HCT116 (cell line): ENCODE measurements at regions not wholly inside any gene's neighbourhood (a gene's known extent, or its start where the extent isn't known, plus 50 kb on each side); places are given as distances from the start of the nearest gene placed in this dataset.

Experiments used
- ATAC-seq: fragments of 200-7000 bp; cut with Tn5 transposase; 2 replicates; pipeline ENCODE4 v1.9.1; 2020; ENCODE audit warnings: mild to moderate bottlenecking, moderate library complexity
- BruUV-seq: library from RNA; stranded (reverse); fragments of 400-500 nt; replicated peaks from 2 replicates; lab custom pipeline; 2021; lab: Mats Ljungman, UMichigan
- CTCF ChIA-PET: fragments of 300-600 bp; sonication (Branson Sonifier 250); formaldehyde crosslinking; loops from one replicate; lab custom pipeline; 2021; ENCODE audit warnings: antibody characterized with exemption; lab: Charles Lee
- POLR2A ChIA-PET: fragments of 300-600, 350-600 bp; sonication (Branson Sonifier 250); formaldehyde crosslinking; loops from one replicate; lab custom pipeline; 2021; ENCODE audit warnings: antibody characterized with exemption; lab: Charles Lee
- RAD21 ChIA-PET, 2 experiments: fragments of 300-600 bp; sonication (Branson Sonifier 250); formaldehyde crosslinking; loops; one replicate each; lab custom pipeline; 2023; ENCODE audit warnings: low total read pairs in 2 of 2; ENCODE audit not compliant: uncharacterized antibody in 2 of 2, unreplicated experiment in 2 of 2, low non-redundant PET in 1 of 2; lab: Charles Lee
- DNase-seq: peaks from one replicate; pipeline ENCODE4 v3.0.0-alpha.2; 2010; ENCODE audit warnings: low read depth, low spot score
- H2AFZ ChIP-seq: fragments of 200-600 bp; shearing (Covaris generic), sonication (generic); 2 replicates; pipeline ENCODE4 v1.6.1; 2017; ENCODE audit warnings: low read depth, mixed run types, mixed read lengths, antibody characterized with exemption, low read length; ENCODE audit not compliant: poor library complexity, severe bottlenecking
- H3K27ac ChIP-seq: 2 replicates; pipeline ENCODE4 v1.5.1; 2012; ENCODE audit warnings: low read depth, low read length
- H3K27me3 ChIP-seq: fragments of 200-600 bp; sonication (generic); 2 replicates; pipeline ENCODE4 v1.6.1; 2016; ENCODE audit warnings: mixed run types, low read length, mixed read lengths; ENCODE audit not compliant: insufficient read depth
- H3K36me3 ChIP-seq, 2 experiments: fragments of 200-500 bp in 1 of 2; fragments of 200-600 bp in 1 of 2; sonication (Bioruptor generic) in 1 of 2; sonication (generic) in 1 of 2; 2 replicates each; pipeline versions ENCODE4 v1.5.1 to v1.6.1; 2014 to 2016; ENCODE audit warnings: low read length in 2 of 2, inconsistent platforms in 1 of 2, mixed read lengths in 1 of 2, mixed run types in 1 of 2; ENCODE audit not compliant: insufficient read depth in 2 of 2, control insufficient read depth in 1 of 2
- H3K4me1 ChIP-seq, 2 experiments: fragments of 200-600 bp in 1 of 2; sonication (generic) in 1 of 2; 2 replicates each; pipeline versions ENCODE4 v1.5.1 to v1.6.1; 2012 to 2017; ENCODE audit warnings: low read length in 2 of 2, inconsistent platforms in 1 of 2, mild to moderate bottlenecking in 1 of 2, mixed read lengths in 1 of 2, mixed run types in 1 of 2, moderate library complexity in 1 of 2; ENCODE audit not compliant: insufficient read depth in 2 of 2, control insufficient read depth in 1 of 2
- H3K4me2 ChIP-seq: fragments of 200-600 bp; sonication (generic); 2 replicates; pipeline ENCODE4 v1.6.1; 2017; ENCODE audit warnings: mixed run types, low read length, mixed read lengths
- H3K4me3 ChIP-seq, 2 experiments: fragments of 200-600 bp in 1 of 2; sonication (generic) in 1 of 2; replicated peaks in 1 of 2; 2 replicates each; pipeline ENCODE4 v1.5.1; 2011 to 2016; ENCODE audit warnings: low read length in 2 of 2, control low read depth in 1 of 2, low read depth in 1 of 2, mild to moderate bottlenecking in 1 of 2, mixed read lengths in 1 of 2, mixed run types in 1 of 2
- H3K79me2 ChIP-seq: fragments of 200-600 bp; sonication (generic); 2 replicates; pipeline ENCODE4 v1.6.1; 2017; ENCODE audit warnings: mild to moderate bottlenecking, mixed run types, low read length, moderate library complexity, mixed read lengths; ENCODE audit not compliant: insufficient read depth
- H3K9ac ChIP-seq: fragments of 200-600 bp; sonication (generic); 2 replicates; pipeline ENCODE4 v1.6.1; 2016; ENCODE audit warnings: low read length, mixed read lengths
- H3K9me2 ChIP-seq: fragments of 200-600 bp; sonication (generic), shearing (Covaris generic); 2 replicates; pipeline ENCODE4 v1.6.1; 2017; ENCODE audit warnings: mixed run types, mild to moderate bottlenecking, moderate library complexity; ENCODE audit not compliant: insufficient read depth
- H3K9me3 ChIP-seq, 2 experiments: fragments of 200-500 bp in 1 of 2; fragments of 200-600 bp in 1 of 2; sonication (Bioruptor generic) in 1 of 2; sonication (generic) in 1 of 2; 2 replicates each; pipeline ENCODE4 v1.6.1; 2014 to 2017; ENCODE audit warnings: low read length in 2 of 2, mixed read lengths in 2 of 2, inconsistent platforms in 1 of 2, low read depth in 1 of 2, mild to moderate bottlenecking in 1 of 2, mixed run types in 1 of 2, moderate library complexity in 1 of 2; ENCODE audit not compliant: control insufficient read depth in 1 of 2, insufficient read depth in 1 of 2
- H4K20me1 ChIP-seq: fragments of 200-600 bp; sonication (generic), shearing (Covaris generic); 2 replicates; pipeline ENCODE4 v1.6.1; 2017; ENCODE audit warnings: mixed run types, mild to moderate bottlenecking, moderate library complexity; ENCODE audit not compliant: insufficient read depth
- CBX3 ChIP-seq: IDR thresholded peaks from 2 replicates; pipeline ENCODE4 v1.6.1; 2012; ENCODE audit warnings: low read depth
- CEBPB ChIP-seq: IDR thresholded peaks from 2 replicates; pipeline ENCODE4 v1.6.1; 2012; ENCODE audit warnings: low read depth
- EGR1 ChIP-seq: IDR thresholded peaks from 2 replicates; pipeline ENCODE4 v1.6.1; 2012; ENCODE audit warnings: low read depth
- ELF1 ChIP-seq: IDR thresholded peaks from 2 replicates; pipeline ENCODE4 v1.6.1; 2012; ENCODE audit warnings: low read depth, borderline replicate concordance
- EZH2 ChIP-seq: fragments of 200-600 bp; sonication (generic); IDR thresholded peaks from 2 replicates; pipeline ENCODE4 v1.6.1; 2017; ENCODE audit warnings: antibody characterized with exemption, mixed run types
- EZH2phosphoT487 ChIP-seq: fragments of 200-600 bp; IDR thresholded peaks from 2 replicates; pipeline ENCODE4 v1.6.1; 2018; ENCODE audit warnings: antibody characterized with exemption, borderline replicate concordance
- FOSL1 ChIP-seq: IDR thresholded peaks from 2 replicates; pipeline ENCODE4 v1.6.1; 2012; ENCODE audit warnings: low read depth
- JUND ChIP-seq: IDR thresholded peaks from 2 replicates; pipeline ENCODE4 v1.6.1; 2012
- POLR2A ChIP-seq: IDR thresholded peaks from 2 replicates; pipeline ENCODE4 v1.7.0; 2011; ENCODE audit warnings: borderline replicate concordance; ENCODE audit not compliant: insufficient read depth, insufficient read length; ENCODE audit errors: extremely low read depth
- SP1 ChIP-seq: IDR thresholded peaks from 2 replicates; pipeline ENCODE4 v1.6.1; 2012; ENCODE audit warnings: low read depth
- SRF ChIP-seq: IDR thresholded peaks from 2 replicates; pipeline ENCODE4 v1.6.1; 2012; ENCODE audit warnings: low read depth
- TCF7L2 ChIP-seq: IDR thresholded peaks from 2 replicates; pipeline ENCODE4 v1.7.0; 2011; ENCODE audit warnings: borderline replicate concordance, inconsistent platforms; ENCODE audit not compliant: insufficient read depth, insufficient read length; ENCODE audit errors: extremely low read depth
- ZFX ChIP-seq: fragments of 450-650 bp; IDR thresholded peaks from 2 replicates; pipeline ENCODE4 v1.6.1; 2017
- intact Hi-C: fragments of 100-400 bp; cut with micrococcal nuclease; formaldehyde crosslinking; loops from 2 replicates; pipeline ENCODE4 v1.10.0; 2022
- TF ChIP-seq, protein P1 (sequence below): IDR thresholded peaks from 2 replicates; pipeline ENCODE4 v1.6.1; 2012; ENCODE audit warnings: low read depth
- TF ChIP-seq, protein P2 (sequence below): IDR thresholded peaks from 2 replicates; pipeline ENCODE4 v1.6.1; 2012

DNA sequence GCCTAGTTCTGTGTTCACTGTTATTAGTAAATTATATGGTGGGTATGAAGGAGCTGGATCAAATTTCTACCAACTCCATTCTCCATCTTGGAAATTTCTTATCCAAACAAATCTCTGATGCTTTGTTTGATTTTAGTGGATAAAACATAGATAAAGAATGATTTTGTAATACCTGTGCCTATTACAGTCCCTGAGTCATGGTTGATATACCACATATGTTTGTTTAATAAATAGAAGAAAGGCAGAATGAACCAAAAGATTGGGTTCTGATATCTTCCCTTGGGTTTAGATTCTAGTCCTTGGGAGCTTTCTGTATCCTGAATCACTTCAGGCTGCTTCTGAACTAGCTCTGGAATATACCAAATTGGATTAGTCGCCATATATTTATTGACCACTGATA lies 203.6 kb downstream of the PDCD6IP start:
- Histone ChIP-seq H3K27me3 (peaks cover 4% of the 10 kb centered on the region; the same call in 1 of the 2 replicates), H3K4me2 (no peak overlapping the region), H2AFZ (no peak overlapping the region), H3K36me3 (no peaks in the 10 kb centered on the region), H3K9me3 (no peaks in the 10 kb centered on the region), H3K9me2 (no peaks in the 10 kb centered on the region), H3K9ac (no peak overlapping the region), H3K27ac (no peak overlapping the region), H3K79me2 (no peaks in the 10 kb centered on the region), H3K4me1 (no peaks in the 10 kb centered on the region), H4K20me1 (no peaks in the 10 kb centered on the region), H3K4me3 (no peak overlapping the region)
- ChIA-PET POLR2A (no interaction called here), CTCF (no interaction called here), RAD21 (no interaction called here)
- no peak for ATAC-seq
- BruUV-seq: no TSS peak
- DNase-seq: no peak
- no peak for TF ChIP-seq ELF1
- no peak for TF ChIP-seq SRF
- no peak for TF ChIP-seq EZH2
- TF ChIP-seq SP1: no peak
- TF ChIP-seq CBX3: no peak
- no peak for TF ChIP-seq JUND
- intact Hi-C loops: no loop called here

DNA sequence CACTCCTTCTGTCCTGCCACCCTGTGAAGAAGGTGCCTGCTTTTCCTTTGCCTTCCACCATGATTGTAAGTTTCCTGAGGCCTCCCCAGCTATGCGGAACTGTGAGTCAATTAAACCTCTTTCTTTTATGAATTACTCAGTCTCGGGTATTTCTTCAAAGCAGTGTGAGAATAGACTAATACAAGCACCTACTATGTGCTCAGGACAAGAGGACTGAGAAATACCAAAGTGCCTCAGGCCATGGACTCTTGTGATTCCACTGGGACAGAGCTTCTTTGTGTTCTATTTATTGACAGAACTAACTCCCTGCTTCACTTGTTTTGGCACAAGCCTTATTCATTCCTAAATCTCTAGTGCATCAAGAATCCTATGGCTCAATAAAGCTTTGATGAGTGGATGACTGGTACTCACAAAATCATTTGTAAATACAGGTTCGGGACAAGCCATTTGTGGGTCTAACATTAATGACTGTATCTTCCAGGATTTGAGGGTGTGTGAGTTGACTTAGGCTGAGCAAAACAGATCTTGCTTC lies 204.2 kb downstream of the PDCD6IP start:
- ChIA-PET POLR2A (no interaction called here), RAD21 (no interaction called here)
- no peaks in the 10 kb centered on the region for H3K36me3 ChIP-seq
- H3K27ac ChIP-seq: no peak overlapping the region
- TF ChIP-seq CEBPB: no peak
- no peak for TF ChIP-seq EZH2phosphoT487
- TF ChIP-seq, protein P1, sequence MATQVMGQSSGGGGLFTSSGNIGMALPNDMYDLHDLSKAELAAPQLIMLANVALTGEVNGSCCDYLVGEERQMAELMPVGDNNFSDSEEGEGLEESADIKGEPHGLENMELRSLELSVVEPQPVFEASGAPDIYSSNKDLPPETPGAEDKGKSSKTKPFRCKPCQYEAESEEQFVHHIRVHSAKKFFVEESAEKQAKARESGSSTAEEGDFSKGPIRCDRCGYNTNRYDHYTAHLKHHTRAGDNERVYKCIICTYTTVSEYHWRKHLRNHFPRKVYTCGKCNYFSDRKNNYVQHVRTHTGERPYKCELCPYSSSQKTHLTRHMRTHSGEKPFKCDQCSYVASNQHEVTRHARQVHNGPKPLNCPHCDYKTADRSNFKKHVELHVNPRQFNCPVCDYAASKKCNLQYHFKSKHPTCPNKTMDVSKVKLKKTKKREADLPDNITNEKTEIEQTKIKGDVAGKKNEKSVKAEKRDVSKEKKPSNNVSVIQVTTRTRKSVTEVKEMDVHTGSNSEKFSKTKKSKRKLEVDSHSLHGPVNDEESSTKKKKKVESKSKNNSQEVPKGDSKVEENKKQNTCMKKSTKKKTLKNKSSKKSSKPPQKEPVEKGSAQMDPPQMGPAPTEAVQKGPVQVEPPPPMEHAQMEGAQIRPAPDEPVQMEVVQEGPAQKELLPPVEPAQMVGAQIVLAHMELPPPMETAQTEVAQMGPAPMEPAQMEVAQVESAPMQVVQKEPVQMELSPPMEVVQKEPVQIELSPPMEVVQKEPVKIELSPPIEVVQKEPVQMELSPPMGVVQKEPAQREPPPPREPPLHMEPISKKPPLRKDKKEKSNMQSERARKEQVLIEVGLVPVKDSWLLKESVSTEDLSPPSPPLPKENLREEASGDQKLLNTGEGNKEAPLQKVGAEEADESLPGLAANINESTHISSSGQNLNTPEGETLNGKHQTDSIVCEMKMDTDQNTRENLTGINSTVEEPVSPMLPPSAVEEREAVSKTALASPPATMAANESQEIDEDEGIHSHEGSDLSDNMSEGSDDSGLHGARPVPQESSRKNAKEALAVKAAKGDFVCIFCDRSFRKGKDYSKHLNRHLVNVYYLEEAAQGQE: no peak
- TF ChIP-seq ZFX: no peak
- TF ChIP-seq FOSL1: no peak
- TF ChIP-seq TCF7L2: no peak
- TF ChIP-seq SRF: no peak
- TF ChIP-seq JUND: no peak
- TF ChIP-seq EGR1: no peak
- TF ChIP-seq CBX3: no peak
- TF ChIP-seq EZH2: no peak
- no peak for TF ChIP-seq POLR2A
- TF ChIP-seq, protein P2, sequence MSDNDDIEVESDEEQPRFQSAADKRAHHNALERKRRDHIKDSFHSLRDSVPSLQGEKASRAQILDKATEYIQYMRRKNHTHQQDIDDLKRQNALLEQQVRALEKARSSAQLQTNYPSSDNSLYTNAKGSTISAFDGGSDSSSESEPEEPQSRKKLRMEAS: no peak
- TF ChIP-seq, all 23 proteins: peak for 0
- no peaks in the 10 kb centered on the region for H3K9me3 ChIP-seq
- H3K9me2 ChIP-seq: no peaks in the 10 kb centered on the region
- DNase-seq: no peak
- H3K79me2 ChIP-seq: no peaks in the 10 kb centered on the region
- ATAC-seq: no peak
- H3K4me2 ChIP-seq: no peak overlapping the region
- BruUV-seq: no TSS peak
- no peak overlapping the region for H3K9ac ChIP-seq
- H3K27me3 ChIP-seq: peaks cover 4% of the 10 kb centered on the region; the same call in 1 of the 2 replicates
- CTCF ChIA-PET: no interaction called here
- H3K4me3 ChIP-seq: no peak overlapping the region
- intact Hi-C loops: no loop called here
- H4K20me1 ChIP-seq: no peaks in the 10 kb centered on the region
- no peak overlapping the region for H2AFZ ChIP-seq
- no peaks in the 10 kb centered on the region for H3K4me1 ChIP-seq
